A549 (cell line): ENCODE measurements at regions not wholly inside any gene's neighbourhood (a gene's known extent, or its start where the extent isn't known, plus 50 kb on each side); places are given as distances from the start of the nearest gene placed in this dataset.

ENCODE experiments used
- CBX2 ChIP-seq: fragments of 200-600 bp; sonication (generic); IDR thresholded peaks from 2 replicates; pipeline ENCODE4 v1.6.1; 2016; ENCODE audit warnings: low read depth, mild to moderate bottlenecking, borderline replicate concordance
- CTCF ChIP-seq: fragments of >200 bp; sonication (Bioruptor Twin); formaldehyde crosslinking; IDR thresholded peaks from 3 replicates; pipeline ENCODE4 v1.5.1; 2016
- E2F6 ChIP-seq: IDR thresholded peaks from 2 replicates; pipeline ENCODE4 v1.6.1; 2012; ENCODE audit warnings: low read depth, borderline replicate concordance
- FOSL2 ChIP-seq, 2 experiments: fragments of 450-650 bp in 1 of 2; fragments of >200 bp in 1 of 2; sonication (Bioruptor Twin) in 1 of 2; formaldehyde crosslinking; IDR thresholded peaks; 2 replicates each; pipeline versions ENCODE4 v1.5.0 to v1.6.1; 2016 to 2020; ENCODE audit warnings: mild to moderate bottlenecking in 1 of 2, moderate library complexity in 1 of 2
- KDM1A ChIP-seq: fragments of 200-600 bp; sonication (generic); IDR thresholded peaks from 2 replicates; pipeline ENCODE4 v1.6.1; 2016; ENCODE audit warnings: low read depth, mild to moderate bottlenecking
- MAX ChIP-seq: IDR thresholded peaks from 2 replicates; pipeline ENCODE4 v1.6.1; 2012
- MYC ChIP-seq: IDR thresholded peaks from 2 replicates; pipeline ENCODE4 v1.6.1; 2012; ENCODE audit warnings: mild to moderate bottlenecking, inconsistent platforms, low read length, improper control_type of control experiment, borderline replicate concordance
- PBX3 ChIP-seq: IDR thresholded peaks from 2 replicates; pipeline ENCODE4 v1.6.1; 2012
- POLR2A ChIP-seq: IDR thresholded peaks from 2 replicates; pipeline ENCODE4 v1.6.1; 2012; ENCODE audit warnings: mild to moderate bottlenecking, low read length
- RAD21 ChIP-seq, 2 experiments: fragments of >200 bp in 1 of 2; sonication (Bioruptor Twin) in 1 of 2; formaldehyde crosslinking in 1 of 2; IDR thresholded peaks in 1 of 2; conservative IDR thresholded peaks in 1 of 2; 2 replicates in 1 of 2; 3 replicates in 1 of 2; pipeline ENCODE4 v1.6.1; 2012 to 2018; ENCODE audit warnings: inconsistent platforms in 1 of 2
- REST ChIP-seq: fragments of 200-600 bp; sonication (generic); IDR thresholded peaks from 2 replicates; pipeline ENCODE4 v1.6.1; 2016; ENCODE audit warnings: antibody characterized with exemption, mild to moderate bottlenecking, moderate library complexity
- SMC3 ChIP-seq: fragments of >200 bp; sonication (Bioruptor Twin); formaldehyde crosslinking; IDR thresholded peaks from 3 replicates; pipeline ENCODE4 v1.6.1; 2018; ENCODE audit warnings: inconsistent platforms

- TF ChIP-seq CTCF (no peak), FOSL2 (IDR thresholded peaks at IDR 0.05) (no peak), FOSL2 (CRISPR knock-in tag; IDR thresholded peaks at IDR 0.05) (no peak), PBX3 (no peak), MAX (no peak), KDM1A (no peak), RAD21 (conservative IDR thresholded peaks at IDR 0.05 in 1 of 2, IDR thresholded peaks at IDR 0.05 in 1 of 2) (no peak), POLR2A (no peak), MYC (no peak), E2F6 (no peak), CBX2 (no peak), REST (no peak), SMC3 (no peak)
These were observed 179.5 kb upstream of the NECTIN1 start for GRCh38 chr11:119908573-119908904.
